Fibroblast of lung (primary cell): ENCODE measurements at regions not wholly inside any gene's neighbourhood (a gene's known extent, or its start where the extent isn't known, plus 50 kb on each side); places are given as distances from the start of the nearest gene placed in this dataset.
A peak's percentile ranks its signal among the peaks of the same experiment; 100 is the strongest.

Source experiments
- DNase-seq, 2 donors: peaks; one replicate each; pipeline versions ENCODE4 v3.0.0 to v3.0.0-alpha.2; 2010; ENCODE audit warnings: low read depth in 2 of 2
- H2AFZ ChIP-seq: 2 replicates; pipeline ENCODE4 v1.5.1; 2012; ENCODE audit warnings: low read length, control low read depth, inconsistent platforms
- H3K27ac ChIP-seq: 2 replicates; pipeline ENCODE4 v1.5.1; 2011; ENCODE audit warnings: low read length, control low read depth; ENCODE audit not compliant: insufficient read depth
- H3K27me3 ChIP-seq: 2 replicates; pipeline ENCODE4 v1.5.1; 2011; ENCODE audit warnings: mild to moderate bottlenecking, low read length; ENCODE audit not compliant: control insufficient read depth, insufficient read depth
- H3K36me3 ChIP-seq: 2 replicates; pipeline ENCODE4 v1.5.1; 2011; ENCODE audit warnings: low read length; ENCODE audit not compliant: control insufficient read depth, insufficient read depth
- H3K4me1 ChIP-seq: 2 replicates; pipeline ENCODE4 v1.5.1; 2011; ENCODE audit warnings: low read length; ENCODE audit not compliant: control insufficient read depth, insufficient read depth; ENCODE audit errors: extremely low read depth
- H3K4me2 ChIP-seq: 2 replicates; pipeline ENCODE4 v1.5.1; 2011; ENCODE audit warnings: low read length, control low read depth; ENCODE audit not compliant: insufficient read depth; ENCODE audit errors: extremely low read depth
- H3K4me3 ChIP-seq, 4 experiments: fragments of 200-600 bp in 1 of 4; sonication (generic) in 1 of 4; replicated peaks in 1 of 4; 2 replicates each; pipeline ENCODE4 v1.5.1; 2011 to 2016; ENCODE audit warnings: low read length in 4 of 4, low read depth in 3 of 4, mild to moderate bottlenecking in 3 of 4, control low read depth in 2 of 4, inconsistent platforms in 1 of 4, mixed read lengths in 1 of 4; ENCODE audit not compliant: insufficient read depth in 1 of 4; ENCODE audit errors: control extremely low read depth in 1 of 4
- H3K79me2 ChIP-seq: 2 replicates; pipeline ENCODE4 v1.5.1; 2012; ENCODE audit warnings: mild to moderate bottlenecking, low read length, inconsistent platforms; ENCODE audit not compliant: control insufficient read depth, insufficient read depth
- H3K9ac ChIP-seq: 2 replicates; pipeline ENCODE4 v1.5.1; 2011; ENCODE audit warnings: mild to moderate bottlenecking, low read length, control low read depth; ENCODE audit not compliant: insufficient read depth
- H3K9me3 ChIP-seq: 2 replicates; pipeline ENCODE4 v1.5.1; 2012; ENCODE audit warnings: low read depth, low read length; ENCODE audit not compliant: control insufficient read depth, insufficient read depth
- H4K20me1 ChIP-seq: 2 replicates; pipeline ENCODE4 v1.5.1; 2011; ENCODE audit warnings: low read length; ENCODE audit not compliant: control insufficient read depth, insufficient read depth; ENCODE audit errors: extremely low read depth
- CTCF ChIP-seq, 2 donors: IDR thresholded peaks in 1 of 2; conservative IDR thresholded peaks in 1 of 2; 1 replicate in 1 of 2; 2 replicates in 1 of 2; pipeline ENCODE4 v1.5.1; 2011 to 2012; ENCODE audit warnings: low read length in 2 of 2, control low read depth in 1 of 2, inconsistent platforms in 1 of 2, low read depth in 1 of 2, mild to moderate bottlenecking in 1 of 2
- EZH2 ChIP-seq: IDR thresholded peaks from 2 replicates; pipeline ENCODE4 v1.5.1; 2012; ENCODE audit warnings: low read length, control low read depth, mild to moderate bottlenecking; ENCODE audit errors: missing control alignments

- Histone ChIP-seq H3K4me3 (no peak overlapping the region), H2AFZ (no peak overlapping the region), H4K20me1 (no peaks in the 10 kb centered on the region), H3K9me3 (no peaks in the 10 kb centered on the region), H3K4me1 (no peaks in the 10 kb centered on the region), H3K79me2 (no peaks in the 10 kb centered on the region), H3K9ac (no peak overlapping the region), H3K27me3 (no peaks in the 10 kb centered on the region), H3K27ac (no peak overlapping the region), H3K36me3 (no peaks in the 10 kb centered on the region), H3K4me2 (no peak overlapping the region)
- TF ChIP-seq EZH2 (no peak), CTCF (conservative IDR thresholded peaks at IDR 0.05 in 1 of 2, IDR thresholded peaks at IDR 0.05 in 1 of 2; ENCODE audit: low read depth in 1 of 2, low read length in 2 of 2) (no peak)
- no peak for DNase-seq
Observed at GRCh38 chr4:135605076-135605475, 1403.5 kb upstream of the PABPC4L start.

GRCh38 chr4:135604531-135604930 lies 1402.9 kb upstream of the PABPC4L start:
- no peaks in the 10 kb centered on the region for H3K4me1 ChIP-seq
- H4K20me1 ChIP-seq: no peaks in the 10 kb centered on the region

GRCh38 chr4:135601351-135601750 lies 1399.8 kb upstream of the PABPC4L start:
- H3K4me2 ChIP-seq: no peak overlapping the region
- no peaks in the 10 kb centered on the region for H3K36me3 ChIP-seq
- TF ChIP-seq EZH2 (no peak), CTCF (conservative IDR thresholded peaks at IDR 0.05 in 1 of 2, IDR thresholded peaks at IDR 0.05 in 1 of 2; ENCODE audit: low read depth in 1 of 2, low read length in 2 of 2) (no peak)
- peak in 1 of 2 donors; percentile 38 for DNase-seq
- no peaks in the 10 kb centered on the region for H3K27me3 ChIP-seq
- H3K27ac ChIP-seq: no peak overlapping the region
- no peak overlapping the region for H2AFZ ChIP-seq
- no peaks in the 10 kb centered on the region for H3K4me1 ChIP-seq
- no peaks in the 10 kb centered on the region for H3K79me2 ChIP-seq
- no peak overlapping the region for H3K9ac ChIP-seq
- H3K4me3 ChIP-seq: no peak overlapping the region
- no peaks in the 10 kb centered on the region for H3K9me3 ChIP-seq
- no peaks in the 10 kb centered on the region for H4K20me1 ChIP-seq

More at GRCh38 chr4:135604531-135604930, 1402.9 kb upstream of the PABPC4L start:
- Histone ChIP-seq H3K79me2 (no peaks in the 10 kb centered on the region), H2AFZ (no peak overlapping the region), H3K9ac (no peak overlapping the region), H3K4me3 (no peak overlapping the region), H3K4me2 (no peak overlapping the region), H3K27me3 (no peaks in the 10 kb centered on the region), H3K9me3 (no peaks in the 10 kb centered on the region), H3K36me3 (no peaks in the 10 kb centered on the region), H3K27ac (no peak overlapping the region)
- no peak for TF ChIP-seq CTCF (conservative IDR thresholded peaks at IDR 0.05 in 1 of 2, IDR thresholded peaks at IDR 0.05 in 1 of 2; ENCODE audit: low read depth in 1 of 2, low read length in 2 of 2)
- TF ChIP-seq EZH2: no peak
- DNase-seq: no peak
